ENCODE measurements at regions not wholly inside any gene's neighbourhood (a gene's known extent, or its start where the extent isn't known, plus 50 kb on each side); places are given as distances from the start of the nearest gene placed in this dataset.

DNA sequence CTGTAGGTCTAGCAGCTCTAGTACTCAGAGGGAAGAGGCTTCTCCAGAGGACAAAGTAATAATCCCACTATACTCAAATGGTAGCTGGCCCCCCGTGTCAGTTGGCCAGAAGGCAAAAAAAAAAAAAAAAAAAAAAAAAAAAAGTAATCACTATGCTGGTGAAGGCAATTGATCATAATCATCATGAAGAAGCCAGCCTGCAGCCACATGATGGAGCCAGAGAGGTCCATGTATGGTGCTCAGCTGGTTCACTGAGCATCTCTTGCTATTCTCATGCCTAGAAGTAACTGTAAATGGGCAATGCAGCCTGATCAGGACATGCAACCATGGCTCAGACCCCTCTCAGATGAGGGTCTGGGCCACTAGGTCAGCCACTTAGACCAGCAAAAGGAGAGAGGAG is 378.8 kb downstream of the MED13L start:
- no peaks in the 10 kb centered on the region for H3K9me3 Mint-ChIP-seq (ENCODE audit: low read depth)
- no peaks in the 10 kb centered on the region for H3K36me3 Mint-ChIP-seq
- DNase-seq (no peak), ATAC-seq (no peak)
- no peak overlapping the region for H3K4me3 Mint-ChIP-seq
- CTCF ChIA-PET, result no interaction called here
- peaks cover 24% of the 10 kb centered on the region for H3K27me3 Mint-ChIP-seq
- H3K27ac Mint-ChIP-seq, result no peak overlapping the region
- no peaks in the 10 kb centered on the region for H3K4me1 Mint-ChIP-seq

DNA sequence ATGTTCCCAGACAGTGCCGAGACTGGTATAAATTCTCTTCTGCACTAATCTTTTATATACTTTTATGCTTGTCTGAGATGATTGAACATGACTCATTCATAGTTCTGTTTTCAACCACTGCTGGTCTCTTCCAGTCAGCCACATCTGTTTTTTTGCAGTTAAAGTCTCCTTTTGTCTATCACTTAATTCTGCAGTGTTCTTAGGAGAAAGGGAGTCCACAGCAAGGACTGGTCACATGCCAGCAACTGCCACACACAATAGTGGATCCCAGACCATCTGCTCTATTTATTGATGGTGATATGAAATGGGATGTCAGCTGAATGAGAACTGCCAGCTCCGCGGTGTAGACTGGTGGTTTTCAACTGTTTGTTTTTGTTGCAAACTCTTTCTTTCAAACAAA is 379.8 kb downstream of the MED13L start:
- Mint-ChIP-seq H3K9me3 (ENCODE audit: low read depth) (no peaks in the 10 kb centered on the region), H3K27ac (no peak overlapping the region), H3K27me3 (peaks cover 18% of the 10 kb centered on the region), H3K4me3 (no peak overlapping the region), H3K36me3 (no peaks in the 10 kb centered on the region), H3K4me1 (no peaks in the 10 kb centered on the region)
- DNase-seq, result no peak
- CTCF ChIA-PET, result no interaction called here
- ATAC-seq, result no peak

DNA sequence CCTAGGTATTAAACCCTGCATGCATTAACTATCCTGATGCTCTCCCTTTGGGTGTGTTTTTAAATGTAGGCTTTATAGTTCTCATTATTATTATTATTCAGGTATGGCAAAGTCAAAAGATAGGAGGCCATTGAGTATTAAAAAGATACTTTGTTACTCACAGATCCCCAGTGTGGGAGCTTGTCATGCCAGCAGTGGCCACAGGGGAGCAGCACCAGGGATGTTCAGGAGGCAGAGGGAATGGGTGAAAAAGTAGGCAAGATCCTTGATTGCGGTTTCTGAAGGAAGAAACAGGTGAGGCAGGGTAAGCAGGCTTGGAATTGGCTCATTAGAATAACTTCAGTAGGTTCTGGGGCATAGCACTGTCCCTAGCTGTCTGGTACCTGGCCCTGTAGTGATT is 382.2 kb downstream of the MED13L start:
- Mint-ChIP-seq H3K27me3 (peaks cover 12% of the 10 kb centered on the region), H3K36me3 (no peaks in the 10 kb centered on the region), H3K4me3 (no peak overlapping the region), H3K27ac (no peak overlapping the region), H3K9me3 (ENCODE audit: low read depth) (no peaks in the 10 kb centered on the region), H3K4me1 (no peaks in the 10 kb centered on the region)
- no peak for DNase-seq
- CTCF ChIA-PET, result interaction anchor here (1.0 kb wide), 1 partner anchor 21 kb away, joined by 3 read pairs; no protein-coding TSS in a partner anchor
- no peak for ATAC-seq

DNA sequence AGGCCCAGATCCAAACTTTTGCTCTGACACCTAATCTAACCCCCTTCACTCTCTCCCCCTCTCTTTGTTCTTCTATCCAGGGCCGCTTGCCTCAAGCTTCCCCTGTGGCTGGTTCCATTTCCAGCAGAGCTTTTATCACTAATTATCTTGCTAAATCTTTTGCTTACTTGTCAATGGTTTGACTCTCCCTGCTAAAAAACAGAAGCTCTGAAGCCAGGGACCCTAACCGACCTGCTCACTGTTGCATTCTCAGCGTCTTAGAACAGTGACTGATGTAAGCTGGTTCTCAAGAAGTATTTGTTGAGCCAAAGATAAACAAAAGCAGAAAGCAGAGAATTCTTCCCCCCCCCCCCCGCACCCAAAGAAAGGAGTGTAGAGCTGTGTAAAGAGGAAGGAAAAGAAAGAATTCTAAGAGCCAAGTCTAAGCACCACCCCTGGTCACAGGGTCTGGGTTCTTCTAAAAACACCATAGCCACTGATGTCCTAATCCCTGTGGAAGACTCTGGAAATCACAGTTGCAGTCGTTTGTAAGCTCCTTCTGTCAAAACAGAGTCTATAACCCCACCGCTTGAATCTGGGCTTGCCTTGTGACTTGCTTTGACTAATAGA is 385.8 kb downstream of the MED13L start:
- H3K4me3 Mint-ChIP-seq, result no peak overlapping the region
- no peaks in the 10 kb centered on the region for H3K4me1 Mint-ChIP-seq
- H3K27ac Mint-ChIP-seq, result no peak overlapping the region
- DNase-seq, result no peak
- CTCF ChIA-PET, result interaction anchor here (1.1 kb wide), 1 partner anchor 26 kb away, joined by 5 read pairs; no protein-coding TSS in a partner anchor
- no peaks in the 10 kb centered on the region for H3K36me3 Mint-ChIP-seq
- H3K9me3 Mint-ChIP-seq (ENCODE audit: low read depth), result no peaks in the 10 kb centered on the region
- H3K27me3 Mint-ChIP-seq, result peaks cover 7% of the 10 kb centered on the region
- ATAC-seq, result no peak

DNA sequence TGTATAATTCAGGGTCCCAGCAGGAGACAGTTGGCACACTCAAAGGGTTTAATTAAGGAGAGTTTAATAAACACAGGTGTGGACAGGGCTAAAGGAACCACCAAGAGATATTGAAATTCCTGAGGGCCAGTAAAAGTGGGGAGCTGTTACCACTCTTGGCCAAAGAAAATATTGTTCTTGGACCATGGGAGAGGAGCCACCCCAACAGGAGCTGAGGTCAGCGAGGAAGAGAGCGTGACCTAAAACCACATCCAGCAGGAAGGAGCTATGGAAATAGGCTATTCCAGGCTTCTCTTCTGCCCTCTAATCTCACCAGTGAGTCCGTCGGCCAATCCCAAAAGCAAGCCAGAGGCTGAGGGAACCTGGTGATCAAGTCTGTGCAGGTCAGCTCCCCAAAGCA is 390.8 kb downstream of the MED13L start:
- CTCF ChIA-PET, result no interaction called here

DNA sequence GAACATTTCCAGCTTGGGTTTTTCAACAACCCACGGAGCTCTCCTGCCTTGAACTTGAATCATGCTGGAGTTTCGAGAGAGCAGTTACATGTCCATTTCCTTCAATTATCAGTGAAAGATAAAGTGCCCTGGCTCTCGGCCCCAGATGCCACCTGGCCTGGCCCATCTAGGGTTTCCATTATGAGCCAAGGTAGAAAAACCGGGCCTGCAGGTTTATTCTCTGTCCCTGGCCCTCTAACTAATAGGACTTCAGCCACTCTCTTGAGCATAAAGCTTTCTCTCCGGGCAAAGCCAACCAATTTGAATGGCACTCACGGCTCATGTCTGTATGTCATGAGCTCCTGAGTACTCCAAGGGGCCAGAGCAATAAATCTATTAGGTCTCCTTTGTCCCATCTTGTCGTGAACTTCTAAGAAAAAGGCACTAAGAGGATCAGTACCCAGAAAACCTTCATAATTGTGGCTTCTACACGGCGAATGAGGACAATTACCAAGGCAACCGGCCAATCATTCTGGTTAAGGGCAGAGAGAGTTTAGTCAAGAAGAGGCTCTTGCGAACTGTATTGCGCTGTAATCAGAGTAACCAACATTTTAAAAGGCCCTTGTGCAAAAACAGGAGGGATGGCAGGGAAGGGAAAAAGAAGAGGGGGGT is 392.3 kb downstream of the MED13L start:
- Mint-ChIP-seq H3K27me3 (peaks cover 11% of the 10 kb centered on the region), H3K36me3 (no peaks in the 10 kb centered on the region), H3K4me1 (no peaks in the 10 kb centered on the region), H3K27ac (no peak overlapping the region), H3K4me3 (no peak overlapping the region), H3K9me3 (ENCODE audit: low read depth) (no peaks in the 10 kb centered on the region)
- ATAC-seq, result no peak
- DNase-seq, result no peak
- CTCF ChIA-PET, result no interaction called here

More for the DNA sequence above, 390.8 kb downstream of the MED13L start:
- Mint-ChIP-seq H3K27ac (no peak overlapping the region), H3K27me3 (peaks cover 11% of the 10 kb centered on the region), H3K9me3 (ENCODE audit: low read depth) (no peaks in the 10 kb centered on the region), H3K4me3 (no peak overlapping the region), H3K36me3 (no peaks in the 10 kb centered on the region), H3K4me1 (no peaks in the 10 kb centered on the region)
- no peak for ATAC-seq
- no peak for DNase-seq

DNA sequence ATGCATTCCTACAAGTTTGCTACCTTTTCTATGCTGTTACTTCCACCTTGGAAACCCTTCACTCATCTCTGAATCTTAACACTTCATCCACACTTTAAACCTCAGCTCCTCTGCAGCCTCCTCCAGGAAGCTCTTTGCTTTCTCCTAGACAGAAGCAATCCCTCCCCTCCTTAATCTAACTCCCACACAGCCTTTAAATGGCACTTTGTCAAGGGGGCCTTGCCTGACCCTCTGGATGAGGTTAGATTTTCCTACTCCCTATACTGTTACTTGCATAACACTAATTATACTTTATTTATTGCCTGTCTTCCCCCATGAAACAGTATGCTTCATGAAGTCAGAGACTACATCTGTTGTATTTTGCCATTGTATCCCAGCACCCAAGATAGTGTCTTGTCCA is 394.6 kb downstream of the MED13L start:
- Mint-ChIP-seq H3K4me1 (no peaks in the 10 kb centered on the region), H3K27me3 (peaks cover 14% of the 10 kb centered on the region), H3K36me3 (no peaks in the 10 kb centered on the region), H3K9me3 (ENCODE audit: low read depth) (no peaks in the 10 kb centered on the region), H3K4me3 (no peak overlapping the region), H3K27ac (no peak overlapping the region)
- no peak for DNase-seq
- CTCF ChIA-PET, result no interaction called here
- no peak for ATAC-seq

DNA sequence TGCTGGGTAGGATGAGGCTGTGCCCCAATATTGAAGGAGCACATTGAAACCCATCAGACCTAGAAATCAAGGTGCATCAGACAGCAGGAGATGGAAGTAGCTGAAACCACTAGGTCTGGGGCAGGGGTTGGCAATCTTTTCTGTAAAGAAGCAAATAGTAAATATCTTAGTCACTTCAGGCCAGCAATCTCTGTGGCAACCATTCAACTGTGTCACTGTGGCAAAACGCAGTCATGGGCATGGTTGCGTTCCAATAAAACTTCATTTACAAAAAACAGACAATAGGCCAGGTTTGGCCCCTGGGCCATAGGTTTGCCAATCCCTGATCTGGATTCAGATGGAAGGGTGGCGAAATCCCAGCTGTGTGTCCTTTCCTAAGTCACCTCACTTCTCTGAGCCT is 397.3 kb downstream of the MED13L start:
- no peak for DNase-seq
- Mint-ChIP-seq H3K4me1 (no peaks in the 10 kb centered on the region), H3K36me3 (no peaks in the 10 kb centered on the region), H3K27me3 (peaks cover 14% of the 10 kb centered on the region), H3K4me3 (no peak overlapping the region), H3K27ac (no peak overlapping the region), H3K9me3 (ENCODE audit: low read depth) (no peaks in the 10 kb centered on the region)
- no peak for ATAC-seq
- CTCF ChIA-PET, result no interaction called here

DNA sequence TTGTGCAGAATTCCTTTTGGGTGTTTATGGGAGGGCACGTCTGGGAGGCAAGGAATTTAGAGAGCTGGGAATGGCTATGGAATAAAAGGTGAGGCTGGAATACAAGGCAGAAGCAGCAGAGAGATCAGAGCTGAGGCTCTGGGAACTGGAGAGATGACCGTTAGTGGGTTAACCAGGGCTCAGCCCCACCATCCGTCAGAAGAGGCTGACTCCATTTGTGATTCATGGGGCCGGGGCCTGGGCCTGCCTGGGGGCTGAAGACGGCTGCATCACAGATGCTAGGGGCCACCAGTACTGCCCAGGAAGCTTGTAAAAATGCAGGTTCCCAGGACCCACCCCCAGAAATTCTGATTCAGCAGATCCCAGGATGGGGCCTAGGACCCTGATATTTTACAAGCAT is 398.1 kb downstream of the MED13L start:
- Mint-ChIP-seq H3K36me3 (no peaks in the 10 kb centered on the region), H3K27me3 (peaks cover 14% of the 10 kb centered on the region), H3K4me1 (peaks cover 4% of the 10 kb centered on the region), H3K9me3 (ENCODE audit: low read depth) (no peaks in the 10 kb centered on the region), H3K4me3 (no peak overlapping the region), H3K27ac (no peak overlapping the region)
- no peak for DNase-seq
- CTCF ChIA-PET, result no interaction called here
- no peak for ATAC-seq

DNA sequence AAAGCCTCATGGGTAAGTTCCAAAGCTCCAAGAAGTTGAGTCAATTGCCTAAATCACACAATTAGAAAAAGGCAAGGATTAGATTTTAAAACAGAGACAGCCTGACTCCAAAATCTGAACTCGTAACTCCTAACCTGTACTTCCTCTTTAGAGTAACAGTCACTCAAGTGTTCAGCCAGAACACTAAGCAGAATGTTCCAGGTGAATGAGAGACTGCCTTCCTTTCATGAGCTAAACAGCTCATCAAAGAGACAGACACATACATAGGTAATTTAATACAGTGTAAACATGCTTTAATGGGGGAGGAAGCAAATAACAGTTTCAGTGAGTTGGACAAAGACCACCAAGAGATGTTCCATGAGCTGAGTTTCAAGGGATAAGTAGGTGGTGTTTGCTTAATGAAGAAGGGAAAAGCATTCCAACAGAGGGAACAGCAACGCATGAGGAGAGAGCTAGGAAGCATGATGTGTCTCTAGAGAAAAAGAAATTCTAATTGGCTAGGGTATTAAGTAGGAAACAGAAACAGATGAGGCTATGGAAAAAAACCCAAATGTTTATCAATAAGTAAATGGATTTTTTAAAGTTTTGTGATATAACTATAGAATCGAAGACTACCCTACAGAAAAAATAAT is 403.9 kb downstream of the MED13L start:
- Mint-ChIP-seq H3K27me3 (peaks cover 27% of the 10 kb centered on the region), H3K4me1 (peaks cover 9% of the 10 kb centered on the region), H3K36me3 (no peaks in the 10 kb centered on the region), H3K9me3 (ENCODE audit: low read depth) (no peaks in the 10 kb centered on the region), H3K27ac (no peak overlapping the region), H3K4me3 (no peak overlapping the region)
- DNase-seq, result no peak
- ATAC-seq, result no peak
- CTCF ChIA-PET, result no interaction called here

DNA sequence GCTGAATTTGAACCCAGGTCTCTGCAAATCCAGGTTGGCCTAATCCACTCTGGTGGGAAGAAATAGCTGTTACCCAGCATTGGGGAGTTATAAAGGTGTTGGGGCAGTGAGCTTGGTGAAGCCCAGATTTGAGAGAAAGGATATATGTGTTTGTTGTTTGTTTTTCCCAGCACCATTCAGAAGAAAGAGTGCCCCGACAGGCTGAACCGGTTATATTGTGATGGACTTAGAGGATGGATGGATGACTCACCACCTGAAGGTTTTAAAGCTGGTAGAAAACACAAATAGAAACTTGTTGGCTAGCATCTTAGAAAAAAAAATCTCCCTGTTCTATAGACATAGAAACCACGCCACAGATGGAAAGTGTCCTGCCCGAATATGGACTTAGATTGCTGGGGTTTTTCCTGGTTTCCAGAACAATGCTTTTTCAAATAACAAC is 404.6 kb downstream of the MED13L start:
- no peak overlapping the region for H3K4me3 Mint-ChIP-seq
- peaks cover 27% of the 10 kb centered on the region for H3K27me3 Mint-ChIP-seq
- no peaks in the 10 kb centered on the region for H3K9me3 Mint-ChIP-seq (ENCODE audit: low read depth)
- ATAC-seq, result no peak
- H3K4me1 Mint-ChIP-seq, result peaks cover 9% of the 10 kb centered on the region
- no peak for DNase-seq
- no peaks in the 10 kb centered on the region for H3K36me3 Mint-ChIP-seq
- CTCF ChIA-PET, result interaction anchor here (2.1 kb wide), 1 partner anchor 11 kb away, joined by 5 read pairs; no protein-coding TSS in a partner anchor
- no peak overlapping the region for H3K27ac Mint-ChIP-seq

DNA sequence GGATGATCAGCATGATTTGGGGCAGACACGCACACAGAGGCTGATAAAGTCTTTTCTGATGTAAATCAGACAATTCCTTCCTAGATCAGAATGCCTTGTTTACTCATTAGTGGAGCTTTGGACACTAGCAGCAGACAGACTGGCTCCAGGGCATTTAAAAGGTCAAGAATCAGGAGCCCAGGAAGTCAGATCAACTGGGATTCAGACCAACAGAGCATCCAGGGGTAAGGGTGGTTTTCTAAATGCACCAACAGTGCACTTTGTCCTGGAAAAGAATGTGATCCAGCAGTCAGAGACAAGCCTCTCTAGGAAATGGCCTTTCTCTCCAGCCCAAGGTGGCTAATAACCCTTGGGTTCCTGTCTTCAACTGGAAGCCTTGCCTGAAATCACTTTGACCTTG is 405.3 kb downstream of the MED13L start:
- ATAC-seq, result no peak
- H3K36me3 Mint-ChIP-seq, result no peaks in the 10 kb centered on the region
- H3K4me3 Mint-ChIP-seq, result no peak overlapping the region
- no peaks in the 10 kb centered on the region for H3K9me3 Mint-ChIP-seq (ENCODE audit: low read depth)
- H3K4me1 Mint-ChIP-seq, result peaks cover 9% of the 10 kb centered on the region
- no peak overlapping the region for H3K27ac Mint-ChIP-seq
- CTCF ChIA-PET, result interaction anchor here (2.1 kb wide), 1 partner anchor 10 kb away, joined by 5 read pairs; no protein-coding TSS in a partner anchor
- no peak for DNase-seq
- peaks cover 27% of the 10 kb centered on the region for H3K27me3 Mint-ChIP-seq

DNA sequence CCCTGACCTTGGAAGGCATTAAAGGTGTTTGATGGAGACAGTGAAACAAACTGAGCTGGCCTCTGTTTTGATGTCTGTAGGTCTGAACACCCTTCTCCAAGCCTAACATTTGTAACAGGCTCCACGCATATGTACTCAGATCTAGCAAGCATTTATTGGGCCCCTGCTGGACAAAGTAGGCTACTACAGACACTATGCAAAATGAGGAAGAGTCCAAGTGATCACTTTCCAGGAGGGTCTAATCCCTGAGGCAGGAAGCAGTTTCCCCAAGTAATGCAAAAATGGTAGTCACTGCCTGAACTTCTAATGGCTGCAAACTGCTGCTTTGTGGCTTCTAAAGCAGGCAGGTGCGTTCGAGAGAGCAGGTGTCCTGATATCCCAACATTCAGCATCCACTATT is 405.8 kb downstream of the MED13L start:
- Mint-ChIP-seq H3K9me3 (ENCODE audit: low read depth) (no peaks in the 10 kb centered on the region), H3K36me3 (no peaks in the 10 kb centered on the region), H3K27me3 (peaks cover 27% of the 10 kb centered on the region), H3K4me1 (peaks cover 9% of the 10 kb centered on the region), H3K27ac (no peak overlapping the region), H3K4me3 (no peak overlapping the region)
- DNase-seq (no peak), ATAC-seq (no peak)
- CTCF ChIA-PET, result interaction anchor here (2.1 kb wide), 1 partner anchor 10 kb away, joined by 5 read pairs; no protein-coding TSS in a partner anchor

DNA sequence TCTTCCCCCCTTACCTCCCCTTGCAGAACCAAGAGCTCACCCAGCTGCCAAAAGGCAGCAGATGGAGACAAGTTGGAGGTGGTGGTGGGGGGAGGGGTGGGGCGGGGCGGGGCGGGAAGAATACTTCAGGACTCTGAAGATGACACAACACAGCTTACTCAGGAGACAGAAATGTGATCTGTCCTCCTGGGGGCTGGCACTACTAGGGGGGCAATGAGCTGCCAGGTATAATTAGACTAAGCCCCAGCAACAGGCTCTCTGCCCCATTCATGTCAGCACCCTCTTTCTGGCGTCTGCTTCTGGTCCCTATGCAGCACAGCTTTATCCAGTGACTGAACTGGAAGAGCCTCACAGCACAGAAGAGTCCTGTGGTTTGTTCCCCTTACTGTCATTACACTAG is 407.0 kb downstream of the MED13L start:
- Mint-ChIP-seq H3K27ac (no peak overlapping the region), H3K36me3 (no peaks in the 10 kb centered on the region), H3K4me1 (peaks cover 9% of the 10 kb centered on the region), H3K9me3 (ENCODE audit: low read depth) (no peaks in the 10 kb centered on the region), H3K27me3 (peaks cover 27% of the 10 kb centered on the region), H3K4me3 (no peak overlapping the region)
- ATAC-seq (no peak), DNase-seq (no peak)
- CTCF ChIA-PET, result interaction anchor here (2.1 kb wide), 1 partner anchor 8 kb away, joined by 5 read pairs; no protein-coding TSS in a partner anchor

All from activated CD8-positive, alpha-beta memory T cell treated with anti-CD3 and anti-CD28 coated beads, Interleukin-2, amount 10 ng/mL, durations not matched to agents 7 days and 5 days (primary cell).